Cerebellar cortex (tissue), 1 donor: ENCODE measurements at regions not wholly inside any gene's neighbourhood (a gene's known extent, or its start where the extent isn't known, plus 50 kb on each side); places are given as distances from the start of the nearest gene placed in this dataset.
A peak's percentile ranks its signal among the peaks of the same experiment; 100 is the strongest.
"Not testable (repeated sequence)": the region's sequence is repeated elsewhere in the genome, so short reads cannot be mapped to it uniquely, and the experiment has no call there.

Experiments
- DNase-seq: peaks from one replicate; pipeline ENCODE4 v3.0.0-alpha.2; 2015; ENCODE audit warnings: low spot score

- DNase-seq: no peak
Observed at GRCh38 chr2:176763851-176764404, 448.7 kb upstream of the HNRNPA3 start.

- no peak for DNase-seq
Observed at GRCh38 chr2:176764921-176765320, 447.7 kb upstream of the HNRNPA3 start.

GRCh38 chr2:176766005-176766404, 446.6 kb upstream of the HNRNPA3 start:
- no peak for DNase-seq

GRCh38 chr2:176768185-176768584, 444.4 kb upstream of the HNRNPA3 start:
- DNase-seq: peak; percentile 2

- no peak for DNase-seq
Observed at GRCh38 chr2:176769021-176769420, 443.6 kb upstream of the HNRNPA3 start.

GRCh38 chr2:176769499-176770370, 442.9 kb upstream of the HNRNPA3 start:
- no peak for DNase-seq

GRCh38 chr2:176772816-176773215, 439.8 kb upstream of the HNRNPA3 start:
- no peak for DNase-seq

- DNase-seq: no peak
Observed at GRCh38 chr2:176774766-176775451, 437.7 kb upstream of the HNRNPA3 start.

GRCh38 chr2:176777262-176777661, 435.3 kb upstream of the HNRNPA3 start:
- DNase-seq: no peak

- DNase-seq: no peak
Observed at GRCh38 chr2:176779917-176780316, 432.7 kb upstream of the HNRNPA3 start.

GRCh38 chr2:176780348-176780747, 432.2 kb upstream of the HNRNPA3 start:
- no peak for DNase-seq

GRCh38 chr2:176781570-176782217, 430.9 kb upstream of the HNRNPA3 start:
- DNase-seq: no peak

GRCh38 chr2:176784633-176785200, 427.9 kb upstream of the HNRNPA3 start:
- no peak for DNase-seq

- no peak for DNase-seq
Observed at GRCh38 chr2:176789751-176790150, 422.8 kb upstream of the HNRNPA3 start.

GRCh38 chr2:176790468-176790867, 422.1 kb upstream of the HNRNPA3 start:
- no peak for DNase-seq

GRCh38 chr2:176793792-176794191, 418.8 kb upstream of the HNRNPA3 start:
- no peak for DNase-seq

- no peak for DNase-seq
Observed at GRCh38 chr2:176794392-176794791, 418.2 kb upstream of the HNRNPA3 start.

- no peak for DNase-seq
Observed at GRCh38 chr2:176795823-176796222, 416.8 kb upstream of the HNRNPA3 start.

- DNase-seq: not testable (repeated sequence)
Observed at GRCh38 chr2:176796677-176797076, 415.9 kb upstream of the HNRNPA3 start.

GRCh38 chr2:176804392-176804791, 408.2 kb upstream of the HNRNPA3 start:
- no peak for DNase-seq

GRCh38 chr2:176805345-176805744, 407.2 kb upstream of the HNRNPA3 start:
- no peak for DNase-seq

- DNase-seq: peak; percentile 3
Observed at GRCh38 chr2:176812246-176812775, 400.3 kb upstream of the HNRNPA3 start.
